Upper lobe of right lung (tissue), 1 donor: ENCODE measurements at regions not wholly inside any gene's neighbourhood (a gene's known extent, or its start where the extent isn't known, plus 50 kb on each side); places are given as distances from the start of the nearest gene placed in this dataset.

ENCODE experiments used
- ATAC-seq: fragments of 200-7000 bp; cut with Tn5 transposase; one replicate; pipeline ENCODE4 v1.9.1; 2020; ENCODE audit warnings: mild to moderate bottlenecking, moderate library complexity
- DNase-seq: peaks from one replicate; pipeline ENCODE4 v3.0.0-alpha.2; 2020
- H3K27ac ChIP-seq: fragments of 200-600 bp; one replicate; pipeline ENCODE4 v1.8.0; 2022
- H3K27me3 ChIP-seq: fragments of 200-600 bp; one replicate; pipeline ENCODE4 v1.8.0; 2022; ENCODE audit warnings: mild to moderate bottlenecking
- H3K36me3 ChIP-seq: fragments of 200-600 bp; one replicate; pipeline ENCODE4 v1.8.0; 2022
- H3K4me1 ChIP-seq: fragments of 200-600 bp; one replicate; pipeline ENCODE4 v1.8.0; 2022
- H3K4me3 ChIP-seq: fragments of 200-600 bp; one replicate; pipeline ENCODE4 v1.8.0; 2022; ENCODE audit warnings: mild to moderate bottlenecking
- H3K9me3 ChIP-seq: fragments of 200-600 bp; one replicate; pipeline ENCODE4 v1.8.0; 2022
- intact Hi-C: fragments of 100-400 bp; cut with DNase I; formaldehyde crosslinking; loops from one replicate; pipeline ENCODE4 v1.11.0; 2022
- TF ChIP-seq, protein P1 (sequence below): fragments of 200-600 bp; IDR thresholded peaks from one replicate; pipeline ENCODE4 v1.8.0; 2022; ENCODE audit warnings: antibody characterized with exemption
- donor health status: DM: no; HTN: yes; CAD: no; lungs with severe emphysema.

DNA sequence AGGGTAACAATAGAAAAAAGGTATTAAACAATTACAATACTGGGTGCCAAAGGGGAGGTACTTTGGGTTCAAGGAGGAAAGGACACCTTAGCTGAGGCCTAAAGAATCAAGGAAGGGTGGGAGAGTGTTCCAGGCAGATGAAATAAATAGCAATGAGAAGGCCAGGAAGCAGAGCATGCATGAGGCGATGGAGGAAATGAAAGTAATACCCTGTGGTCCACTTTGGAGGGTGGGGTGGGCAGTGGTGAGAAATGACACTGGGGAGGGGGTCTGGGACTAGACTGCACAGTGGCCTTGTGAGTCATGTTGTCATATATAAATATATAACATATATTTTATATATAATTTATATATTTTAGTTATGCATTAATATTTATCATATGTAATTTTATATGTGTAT, 55.9 kb downstream of the BHLHE40 start:
- TF ChIP-seq, protein P1, sequence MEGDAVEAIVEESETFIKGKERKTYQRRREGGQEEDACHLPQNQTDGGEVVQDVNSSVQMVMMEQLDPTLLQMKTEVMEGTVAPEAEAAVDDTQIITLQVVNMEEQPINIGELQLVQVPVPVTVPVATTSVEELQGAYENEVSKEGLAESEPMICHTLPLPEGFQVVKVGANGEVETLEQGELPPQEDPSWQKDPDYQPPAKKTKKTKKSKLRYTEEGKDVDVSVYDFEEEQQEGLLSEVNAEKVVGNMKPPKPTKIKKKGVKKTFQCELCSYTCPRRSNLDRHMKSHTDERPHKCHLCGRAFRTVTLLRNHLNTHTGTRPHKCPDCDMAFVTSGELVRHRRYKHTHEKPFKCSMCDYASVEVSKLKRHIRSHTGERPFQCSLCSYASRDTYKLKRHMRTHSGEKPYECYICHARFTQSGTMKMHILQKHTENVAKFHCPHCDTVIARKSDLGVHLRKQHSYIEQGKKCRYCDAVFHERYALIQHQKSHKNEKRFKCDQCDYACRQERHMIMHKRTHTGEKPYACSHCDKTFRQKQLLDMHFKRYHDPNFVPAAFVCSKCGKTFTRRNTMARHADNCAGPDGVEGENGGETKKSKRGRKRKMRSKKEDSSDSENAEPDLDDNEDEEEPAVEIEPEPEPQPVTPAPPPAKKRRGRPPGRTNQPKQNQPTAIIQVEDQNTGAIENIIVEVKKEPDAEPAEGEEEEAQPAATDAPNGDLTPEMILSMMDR, result no peak
- ATAC-seq (peak; percentile 42), DNase-seq (no peak)
- Histone ChIP-seq H3K4me3 (no peak overlapping the region), H3K27me3 (no peaks in the 10 kb centered on the region), H3K27ac (no peak overlapping the region), H3K36me3 (no peaks in the 10 kb centered on the region), H3K9me3 (no peaks in the 10 kb centered on the region), H3K4me1 (peaks cover 4% of the 10 kb centered on the region)
- intact Hi-C loops, result no loop called here

- Histone ChIP-seq H3K27ac (peak overlapping the region; percentile 51), H3K4me1 (peaks cover 4% of the 10 kb centered on the region), H3K9me3 (no peaks in the 10 kb centered on the region), H3K36me3 (no peaks in the 10 kb centered on the region), H3K27me3 (no peaks in the 10 kb centered on the region), H3K4me3 (no peak overlapping the region)
- DNase-seq (no peak), ATAC-seq (no peak)
- intact Hi-C loops, result no loop called here
- TF ChIP-seq, protein P1, result no peak
Observed at GRCh38 chr3:5035692-5036391, 56.6 kb downstream of the BHLHE40 start.

GRCh38 chr3:5036392-5036766, 57.1 kb downstream of the BHLHE40 start:
- TF ChIP-seq, protein P1, result no peak
- no peaks in the 10 kb centered on the region for H3K27me3 ChIP-seq
- H3K36me3 ChIP-seq, result no peaks in the 10 kb centered on the region
- ATAC-seq (peak; percentile 58), DNase-seq (no peak)
- no peak overlapping the region for H3K4me3 ChIP-seq
- no peaks in the 10 kb centered on the region for H3K9me3 ChIP-seq
- no peak overlapping the region for H3K27ac ChIP-seq
- intact Hi-C loops, result no loop called here
- H3K4me1 ChIP-seq, result peaks cover 4% of the 10 kb centered on the region

DNA sequence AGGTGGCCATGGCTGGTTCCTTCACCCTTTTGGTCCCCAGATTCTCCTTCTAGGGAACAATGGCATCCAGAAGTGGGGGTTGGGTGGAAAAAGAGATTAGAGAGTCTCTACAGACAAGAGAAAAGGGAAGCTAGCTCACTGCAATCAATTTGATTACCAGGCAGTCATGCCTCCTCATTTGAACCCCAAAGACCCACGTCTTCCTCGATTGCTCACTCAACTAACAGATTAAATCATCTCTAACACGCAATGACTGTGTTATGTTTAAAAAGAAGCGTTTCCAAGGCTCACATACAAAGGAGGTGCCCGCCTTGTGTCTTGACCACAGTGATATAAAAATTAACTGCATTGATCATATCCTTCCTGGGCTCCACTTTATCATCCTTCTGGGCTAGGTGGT, 57.6 kb downstream of the BHLHE40 start:
- H3K4me3 ChIP-seq, result no peak overlapping the region
- intact Hi-C loops, result no loop called here
- TF ChIP-seq, protein P1, result no peak
- peaks cover 4% of the 10 kb centered on the region for H3K4me1 ChIP-seq
- ATAC-seq (peak; percentile 80), DNase-seq (no peak)
- H3K36me3 ChIP-seq, result no peaks in the 10 kb centered on the region
- peak overlapping the region; percentile 32 for H3K27ac ChIP-seq
- H3K9me3 ChIP-seq, result no peaks in the 10 kb centered on the region
- H3K27me3 ChIP-seq, result no peaks in the 10 kb centered on the region

GRCh38 chr3:5039585-5039984, 60.3 kb downstream of the BHLHE40 start:
- no peak overlapping the region for H3K4me3 ChIP-seq
- peaks cover 4% of the 10 kb centered on the region for H3K4me1 ChIP-seq
- intact Hi-C loops, result no loop called here
- H3K36me3 ChIP-seq, result no peaks in the 10 kb centered on the region
- no peaks in the 10 kb centered on the region for H3K27me3 ChIP-seq
- H3K9me3 ChIP-seq, result no peaks in the 10 kb centered on the region
- DNase-seq, result no peak
- H3K27ac ChIP-seq, result no peak overlapping the region
- TF ChIP-seq, protein P1, result no peak
- ATAC-seq, result no peak

DNA sequence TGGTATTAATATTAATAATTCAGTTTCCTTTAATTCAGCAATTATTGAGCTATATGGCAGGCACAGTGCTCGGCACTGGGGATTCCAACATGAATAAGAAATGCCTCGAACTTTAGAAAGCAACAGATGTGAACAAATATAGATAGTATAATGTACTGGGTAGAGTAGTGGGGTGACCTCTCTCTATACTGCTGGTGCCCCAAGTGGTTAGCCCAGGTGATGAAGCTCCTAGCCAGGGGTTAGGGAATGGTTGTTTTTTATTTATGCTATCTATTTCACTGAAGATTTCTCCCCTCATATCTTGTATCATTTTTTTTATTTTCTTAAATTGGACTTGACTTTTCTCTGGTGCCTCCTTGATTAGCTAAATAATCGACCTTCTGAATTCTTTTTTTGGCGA, 62.1 kb downstream of the BHLHE40 start:
- TF ChIP-seq, protein P1, result no peak
- Histone ChIP-seq H3K27ac (no peak overlapping the region), H3K36me3 (no peaks in the 10 kb centered on the region), H3K27me3 (no peaks in the 10 kb centered on the region), H3K4me3 (no peak overlapping the region), H3K4me1 (no peaks in the 10 kb centered on the region), H3K9me3 (no peaks in the 10 kb centered on the region)
- DNase-seq, result no peak
- ATAC-seq, result no peak
- intact Hi-C loops, result no loop called here
